Omental fat pad (tissue), 3 donors: ENCODE measurements at regions not wholly inside any gene's neighbourhood (a gene's known extent, or its start where the extent isn't known, plus 50 kb on each side); places are given as distances from the start of the nearest gene placed in this dataset.

Experiments
- ATAC-seq: fragments of 150-250 bp; one replicate; pipeline ENCODE4 v1.9.1; 2016; ENCODE audit warnings: mild to moderate bottlenecking, moderate library complexity; ENCODE audit not compliant: low FRiP score
- DNase-seq: peaks from one replicate; pipeline ENCODE4 v3.0.0-alpha.2; 2019; ENCODE audit warnings: low spot score
- TF ChIP-seq, protein P1 (sequence below), 3 donors: fragments of 450-650 bp; IDR thresholded peaks; one replicate each; pipeline ENCODE4 v1.5.1; 2016 to 2017; ENCODE audit warnings: antibody characterized with exemption in 3 of 3, mild to moderate bottlenecking in 3 of 3, moderate library complexity in 2 of 3

DNA sequence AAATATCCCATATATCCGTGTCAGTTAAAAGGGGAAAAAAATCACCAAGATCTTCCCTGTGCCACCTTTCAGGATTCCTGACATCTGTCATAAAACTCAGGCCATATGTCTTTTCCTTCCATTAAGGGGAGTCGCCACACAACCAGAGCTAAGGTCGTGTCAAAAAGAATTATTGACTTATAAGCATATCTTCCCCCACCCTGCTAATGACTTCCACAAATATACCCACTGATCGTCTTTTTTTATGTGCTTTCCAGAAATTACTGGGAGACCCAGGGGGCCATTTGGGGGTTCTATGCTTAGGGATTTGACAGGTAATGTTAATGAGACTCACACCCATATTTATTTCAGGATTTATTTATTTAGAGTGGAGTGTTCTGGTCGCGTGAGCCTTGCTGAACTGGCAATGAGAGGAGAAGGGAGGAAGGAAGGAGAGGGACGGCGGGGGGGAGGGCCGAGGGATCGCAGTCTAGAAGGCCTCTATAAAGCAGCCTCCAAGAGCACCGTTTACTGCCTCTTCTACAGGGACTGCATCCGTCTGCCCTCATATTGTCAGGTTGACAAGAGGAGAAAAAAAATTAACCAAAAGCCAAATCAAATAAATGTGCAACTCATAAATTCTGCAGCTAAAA is 135.7 kb upstream of the MGMT start:
- TF ChIP-seq, protein P1, sequence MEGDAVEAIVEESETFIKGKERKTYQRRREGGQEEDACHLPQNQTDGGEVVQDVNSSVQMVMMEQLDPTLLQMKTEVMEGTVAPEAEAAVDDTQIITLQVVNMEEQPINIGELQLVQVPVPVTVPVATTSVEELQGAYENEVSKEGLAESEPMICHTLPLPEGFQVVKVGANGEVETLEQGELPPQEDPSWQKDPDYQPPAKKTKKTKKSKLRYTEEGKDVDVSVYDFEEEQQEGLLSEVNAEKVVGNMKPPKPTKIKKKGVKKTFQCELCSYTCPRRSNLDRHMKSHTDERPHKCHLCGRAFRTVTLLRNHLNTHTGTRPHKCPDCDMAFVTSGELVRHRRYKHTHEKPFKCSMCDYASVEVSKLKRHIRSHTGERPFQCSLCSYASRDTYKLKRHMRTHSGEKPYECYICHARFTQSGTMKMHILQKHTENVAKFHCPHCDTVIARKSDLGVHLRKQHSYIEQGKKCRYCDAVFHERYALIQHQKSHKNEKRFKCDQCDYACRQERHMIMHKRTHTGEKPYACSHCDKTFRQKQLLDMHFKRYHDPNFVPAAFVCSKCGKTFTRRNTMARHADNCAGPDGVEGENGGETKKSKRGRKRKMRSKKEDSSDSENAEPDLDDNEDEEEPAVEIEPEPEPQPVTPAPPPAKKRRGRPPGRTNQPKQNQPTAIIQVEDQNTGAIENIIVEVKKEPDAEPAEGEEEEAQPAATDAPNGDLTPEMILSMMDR (IDR thresholded peaks at IDR 0.05), result no peak
- ATAC-seq, result no peak

DNA sequence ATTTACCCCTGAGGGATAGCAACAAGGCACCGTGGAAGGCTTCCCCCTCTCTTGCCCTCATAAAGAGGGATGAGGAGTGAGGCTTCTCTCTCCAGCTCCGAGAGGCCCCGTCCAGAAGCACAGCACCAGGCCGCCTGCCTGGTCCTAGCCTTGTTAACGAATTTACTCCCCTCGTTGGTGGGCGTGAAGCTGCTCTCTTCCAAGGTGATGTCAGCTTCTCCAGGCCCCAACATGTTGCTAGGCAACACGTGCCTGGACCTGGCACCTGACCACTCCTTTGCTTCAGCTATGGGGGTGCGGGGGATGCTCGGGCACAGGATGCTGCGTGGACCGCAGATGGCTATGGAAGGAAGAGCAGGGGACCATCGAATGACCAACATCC is 135.2 kb upstream of the MGMT start:
- TF ChIP-seq, protein P1 (IDR thresholded peaks at IDR 0.05), result no peak
- ATAC-seq, result no peak

More for the DNA sequence above, 135.7 kb upstream of the MGMT start:
- no peak for DNase-seq

DNA sequence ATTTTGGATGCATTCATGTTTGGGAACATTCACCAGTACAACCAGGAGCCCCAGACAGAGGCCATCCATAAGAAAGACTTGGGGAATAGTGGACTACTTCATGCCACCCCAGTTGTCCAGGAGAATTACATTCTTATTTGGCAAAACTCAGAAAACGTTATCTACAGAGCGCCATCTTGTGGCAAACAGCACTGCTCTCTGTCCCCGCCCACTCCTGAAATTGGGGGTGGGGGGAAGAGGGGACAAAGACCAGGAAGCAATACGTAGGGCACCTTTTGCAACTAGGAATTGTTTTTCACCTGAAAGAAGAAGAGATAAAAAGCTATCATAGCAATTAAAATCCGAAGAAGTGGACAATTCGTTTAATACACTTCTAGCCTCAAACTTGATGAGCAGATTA is 134.6 kb upstream of the MGMT start:
- TF ChIP-seq, protein P1 (IDR thresholded peaks at IDR 0.05), result no peak
- ATAC-seq (no peak), DNase-seq (no peak)

More for the DNA sequence above, 135.2 kb upstream of the MGMT start:
- no peak for DNase-seq

DNA sequence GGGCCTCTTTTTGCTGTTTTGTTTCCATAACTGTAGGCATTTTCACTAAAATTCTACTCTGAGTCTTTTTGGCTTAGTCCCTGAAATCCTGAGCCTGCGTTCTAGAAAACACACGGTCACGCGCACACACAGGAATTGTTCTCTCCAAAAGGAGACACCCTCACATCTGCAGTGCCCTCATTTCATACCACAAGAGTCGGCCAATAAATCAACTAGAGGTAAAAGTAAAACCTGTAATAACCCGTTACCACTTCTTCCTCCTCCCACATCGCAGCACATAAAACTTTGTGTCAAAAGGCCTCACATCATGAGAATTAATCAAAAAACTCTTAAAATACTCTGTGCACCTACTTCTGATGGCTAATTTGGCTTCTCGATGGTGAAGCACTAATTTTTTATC is 133.3 kb upstream of the MGMT start:
- TF ChIP-seq, protein P1 (IDR thresholded peaks at IDR 0.05), result no peak
- no peak for ATAC-seq
- no peak for DNase-seq

DNA sequence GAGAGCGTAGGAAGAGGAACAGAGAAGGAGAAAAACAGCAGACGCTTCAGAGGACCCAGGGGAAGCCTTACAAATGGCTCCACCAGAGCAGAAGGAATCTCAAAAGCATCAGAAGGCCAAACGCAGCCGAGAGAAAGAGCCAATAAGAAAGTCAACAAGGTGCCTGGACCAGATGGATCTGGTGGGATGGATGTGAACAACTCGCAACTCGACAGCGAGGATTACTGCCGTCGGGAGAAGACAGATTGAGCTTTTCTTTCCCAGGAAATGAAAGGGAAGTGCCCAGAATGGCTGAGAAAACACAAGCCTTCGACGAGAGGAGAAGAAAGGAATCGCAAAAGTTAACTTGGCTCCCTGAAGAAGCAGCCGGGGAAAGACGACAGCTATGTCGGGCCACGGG is 132.8 kb upstream of the MGMT start:
- ATAC-seq (no peak), DNase-seq (no peak)
- TF ChIP-seq, protein P1 (IDR thresholded peaks at IDR 0.05), result no peak

DNA sequence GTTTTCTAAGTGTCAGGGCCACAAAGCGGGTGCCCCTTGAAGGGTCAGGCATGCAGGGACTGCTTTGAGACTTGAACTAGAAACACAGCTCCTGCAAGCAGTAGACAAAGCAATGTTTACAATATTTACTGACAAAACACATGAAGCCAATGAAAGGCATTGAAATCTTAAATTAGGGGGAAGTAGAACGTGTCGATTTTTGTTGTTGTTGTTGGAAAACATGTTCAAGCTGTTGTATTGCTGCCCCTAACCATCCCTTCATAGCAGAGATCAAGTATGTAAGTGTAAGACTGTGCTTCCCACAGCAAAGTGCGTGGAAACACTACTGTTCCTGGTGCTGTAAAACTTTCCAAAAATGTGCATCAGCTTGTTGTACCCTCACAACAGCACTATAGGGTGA is 131.6 kb upstream of the MGMT start:
- TF ChIP-seq, protein P1 (IDR thresholded peaks at IDR 0.05), result no peak
- ATAC-seq, result no peak
- no peak for DNase-seq

DNA sequence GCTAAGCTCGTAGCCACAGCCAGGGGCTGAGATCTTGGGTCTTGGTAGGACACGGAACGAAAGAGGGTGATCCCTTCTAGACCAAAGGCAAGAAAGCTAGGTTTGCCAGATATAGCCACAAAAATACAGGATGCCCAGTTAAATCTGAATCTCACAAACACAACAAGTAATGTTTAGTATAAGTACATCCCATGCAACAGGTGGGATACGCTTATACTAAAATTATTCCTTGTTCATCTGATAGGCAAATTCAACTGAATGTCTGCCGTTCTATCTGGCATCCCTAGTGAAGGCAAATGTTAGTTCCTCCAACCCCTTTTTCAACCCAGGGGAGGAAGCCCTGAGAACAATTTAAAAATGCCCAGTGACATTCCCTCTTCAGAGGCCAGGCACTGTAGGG is 131.1 kb upstream of the MGMT start:
- no peak for DNase-seq
- TF ChIP-seq, protein P1 (IDR thresholded peaks at IDR 0.05), result no peak

More for the DNA sequence above, 131.1 kb upstream of the MGMT start:
- ATAC-seq, result no peak
